MCF 10A (cell line): ENCODE measurements at regions not wholly inside any gene's neighbourhood (a gene's known extent, or its start where the extent isn't known, plus 50 kb on each side); places are given as distances from the start of the nearest gene placed in this dataset.

Experiments used
- BruUV-seq: library from RNA; stranded (reverse); fragments of 400-500 nt; replicated peaks from 2 replicates; lab custom pipeline; 2021; lab: Mats Ljungman, UMichigan
- CTCF ChIA-PET: fragments of 300-600 bp; sonication (Branson Sonifier 250); formaldehyde crosslinking; extraction: SDS; loops from one replicate; lab custom pipeline; 2021; ENCODE audit warnings: antibody characterized with exemption, inconsistent platforms; lab: Yijun Ruan, JAX
- POLR2A ChIA-PET: fragments of 300-600, 350-650 bp; sonication (Branson Sonifier 250); formaldehyde crosslinking; extraction: SDS; loops from one replicate; lab custom pipeline; 2020; ENCODE audit warnings: antibody characterized with exemption, inconsistent platforms; lab: Yijun Ruan, JAX
- DNase-seq: peaks from one replicate; pipeline ENCODE4 v3.0.0-alpha.2; 2018; ENCODE audit not compliant: unreplicated experiment
- H3K27ac Mint-ChIP-seq: one replicate; pipeline ENCODE4 v1.8.0; 2022; ENCODE audit warnings: mild to moderate bottlenecking, low read depth, mixed read lengths; ENCODE audit not compliant: unreplicated experiment
- H3K27me3 Mint-ChIP-seq: one replicate; pipeline ENCODE4 v1.8.0; 2022; ENCODE audit warnings: mixed read lengths; ENCODE audit not compliant: insufficient read depth, unreplicated experiment
- H3K36me3 Mint-ChIP-seq: one replicate; pipeline ENCODE4 v1.8.0; 2022; ENCODE audit warnings: mild to moderate bottlenecking, moderate library complexity, mixed read lengths; ENCODE audit not compliant: insufficient read depth, unreplicated experiment
- H3K4me1 Mint-ChIP-seq: one replicate; pipeline ENCODE4 v1.8.0; 2022; ENCODE audit warnings: mixed read lengths; ENCODE audit not compliant: insufficient read depth, unreplicated experiment
- H3K4me3 Mint-ChIP-seq: one replicate; pipeline ENCODE4 v1.8.0; 2022; ENCODE audit warnings: mild to moderate bottlenecking, moderate library complexity, mixed read lengths; ENCODE audit not compliant: unreplicated experiment
- H3K9me3 Mint-ChIP-seq: one replicate; pipeline ENCODE4 v1.8.0; 2022; ENCODE audit warnings: mixed read lengths; ENCODE audit not compliant: unreplicated experiment
- intact Hi-C: fragments of 100-400 bp; cut with micrococcal nuclease; formaldehyde crosslinking; loops from 2 replicates; pipeline ENCODE4 v1.14.1; 2022
- TF ChIP-seq, protein P1 (sequence below): fragments of 200-600 bp; IDR thresholded peaks from one replicate; pipeline ENCODE4 v1.8.0; 2022; ENCODE audit warnings: antibody characterized with exemption, mild to moderate bottlenecking; ENCODE audit not compliant: unreplicated experiment

DNA sequence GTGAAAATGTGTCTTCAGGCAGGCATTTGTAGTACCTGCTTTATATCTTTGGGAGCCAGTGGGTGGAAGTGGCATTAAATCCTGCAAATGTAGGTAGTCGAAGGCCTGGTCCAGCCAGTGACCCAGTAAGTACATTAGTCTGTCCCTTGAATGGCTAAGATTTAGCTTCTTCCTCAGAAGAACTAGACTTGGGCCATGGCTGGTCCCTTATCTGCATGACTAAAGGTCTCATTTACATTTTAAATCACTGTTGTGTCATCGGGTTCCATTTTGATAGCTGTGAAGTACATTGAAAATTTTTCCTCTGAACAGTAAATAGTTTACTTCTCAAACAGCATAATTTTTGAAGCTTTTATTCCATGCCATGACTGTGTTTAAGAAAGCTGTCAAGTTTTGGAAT lies 438.4 kb upstream of the KLHL29 start:
- TF ChIP-seq, protein P1, sequence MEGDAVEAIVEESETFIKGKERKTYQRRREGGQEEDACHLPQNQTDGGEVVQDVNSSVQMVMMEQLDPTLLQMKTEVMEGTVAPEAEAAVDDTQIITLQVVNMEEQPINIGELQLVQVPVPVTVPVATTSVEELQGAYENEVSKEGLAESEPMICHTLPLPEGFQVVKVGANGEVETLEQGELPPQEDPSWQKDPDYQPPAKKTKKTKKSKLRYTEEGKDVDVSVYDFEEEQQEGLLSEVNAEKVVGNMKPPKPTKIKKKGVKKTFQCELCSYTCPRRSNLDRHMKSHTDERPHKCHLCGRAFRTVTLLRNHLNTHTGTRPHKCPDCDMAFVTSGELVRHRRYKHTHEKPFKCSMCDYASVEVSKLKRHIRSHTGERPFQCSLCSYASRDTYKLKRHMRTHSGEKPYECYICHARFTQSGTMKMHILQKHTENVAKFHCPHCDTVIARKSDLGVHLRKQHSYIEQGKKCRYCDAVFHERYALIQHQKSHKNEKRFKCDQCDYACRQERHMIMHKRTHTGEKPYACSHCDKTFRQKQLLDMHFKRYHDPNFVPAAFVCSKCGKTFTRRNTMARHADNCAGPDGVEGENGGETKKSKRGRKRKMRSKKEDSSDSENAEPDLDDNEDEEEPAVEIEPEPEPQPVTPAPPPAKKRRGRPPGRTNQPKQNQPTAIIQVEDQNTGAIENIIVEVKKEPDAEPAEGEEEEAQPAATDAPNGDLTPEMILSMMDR, result no peak
- CTCF ChIA-PET, result interaction anchor here (0.5 to 0.6 kb wide), 2 partner anchors 515 to 1435 kb away, joined by 3 read pairs; no protein-coding TSS in a partner anchor
- Mint-ChIP-seq H3K27me3 (no peaks in the 10 kb centered on the region), H3K36me3 (no peaks in the 10 kb centered on the region), H3K27ac (no peak overlapping the region), H3K4me3 (no peak overlapping the region), H3K9me3 (no peaks in the 10 kb centered on the region), H3K4me1 (no peaks in the 10 kb centered on the region)
- BruUV-seq, result no TSS peak
- intact Hi-C loops, result no loop called here
- no peak for DNase-seq
- POLR2A ChIA-PET, result no interaction called here

- BruUV-seq, result no TSS peak
- H3K27me3 Mint-ChIP-seq, result no peaks in the 10 kb centered on the region
- no peak overlapping the region for H3K27ac Mint-ChIP-seq
Observed at GRCh38 chr2:22947741-22948140, 437.2 kb upstream of the KLHL29 start.

GRCh38 chr2:22950431-22950830 lies 434.5 kb upstream of the KLHL29 start:
- no peak for DNase-seq
- H3K4me3 Mint-ChIP-seq, result no peak overlapping the region
- POLR2A ChIA-PET, result no interaction called here
- no peaks in the 10 kb centered on the region for H3K9me3 Mint-ChIP-seq
- H3K36me3 Mint-ChIP-seq, result no peaks in the 10 kb centered on the region
- TF ChIP-seq, protein P1, result no peak
- no TSS peak for BruUV-seq
- H3K27me3 Mint-ChIP-seq, result no peaks in the 10 kb centered on the region
- no peak overlapping the region for H3K27ac Mint-ChIP-seq
- intact Hi-C loops, result no loop called here
- H3K4me1 Mint-ChIP-seq, result no peaks in the 10 kb centered on the region
- CTCF ChIA-PET, result no interaction called here

More at GRCh38 chr2:22947741-22948140, 437.2 kb upstream of the KLHL29 start:
- Mint-ChIP-seq H3K4me3 (no peak overlapping the region), H3K36me3 (no peaks in the 10 kb centered on the region), H3K4me1 (no peaks in the 10 kb centered on the region), H3K9me3 (no peaks in the 10 kb centered on the region)
- TF ChIP-seq, protein P1, result no peak
- ChIA-PET CTCF (no interaction called here), POLR2A (interaction anchor here (0.7 to 1.0 kb wide), 2 partner anchors 10 to 333 kb away, joined by 3 read pairs; no protein-coding TSS in a partner anchor)
- DNase-seq, result no peak
- intact Hi-C loops, result no loop called here

DNA sequence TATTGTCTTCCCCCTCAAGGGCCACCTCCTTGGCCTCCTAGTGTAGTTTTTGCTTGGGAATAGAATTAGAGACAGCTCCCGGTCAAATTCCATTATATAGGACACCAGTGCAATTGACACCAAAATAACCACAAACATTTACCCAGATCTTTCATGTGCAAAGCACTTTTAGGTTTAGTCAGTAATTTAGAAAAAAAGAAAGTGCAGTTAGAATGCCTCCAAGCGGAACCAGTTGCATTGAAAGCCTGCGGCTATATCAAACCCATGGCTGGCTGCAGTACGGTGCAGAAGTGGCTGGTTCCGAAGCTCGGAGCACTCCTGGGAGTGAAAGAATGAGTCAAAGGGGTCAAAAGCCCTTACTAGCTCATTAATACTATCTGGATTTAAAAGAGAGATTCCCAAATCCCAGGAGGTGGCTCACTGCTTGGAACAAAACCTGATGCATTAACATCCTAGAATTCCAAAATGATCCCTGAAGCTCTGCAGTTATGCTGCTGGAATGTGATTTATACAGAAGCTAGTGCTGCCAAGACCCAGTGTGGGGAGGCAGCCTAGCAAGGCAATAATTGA lies 432.2 kb upstream of the KLHL29 start:
- CTCF ChIA-PET, result no interaction called here
- no TSS peak for BruUV-seq

More for the DNA sequence above, 432.2 kb upstream of the KLHL29 start:
- Mint-ChIP-seq H3K36me3 (peaks cover 5% of the 10 kb centered on the region), H3K27ac (no peak overlapping the region), H3K27me3 (peaks cover 5% of the 10 kb centered on the region), H3K9me3 (no peaks in the 10 kb centered on the region), H3K4me1 (no peaks in the 10 kb centered on the region), H3K4me3 (no peak overlapping the region)
- no peak for DNase-seq
- intact Hi-C loops, result no loop called here
- TF ChIP-seq, protein P1, result no peak
- POLR2A ChIA-PET, result no interaction called here
